GM21619 (cell line): ENCODE measurements at regions not wholly inside any gene's neighbourhood (a gene's known extent, or its start where the extent isn't known, plus 50 kb on each side); places are given as distances from the start of the nearest gene placed in this dataset.
"Not testable (repeated sequence)": the region's sequence is repeated elsewhere in the genome, so short reads cannot be mapped to it uniquely, and the experiment has no call there.

ENCODE experiments used
- ATAC-seq: cut with Tn5 transposase; IDR thresholded peaks from one replicate; pipeline ENCODE4 v1.9.1; 2021; ENCODE audit not compliant: unreplicated experiment

- ATAC-seq, result no peak
Observed at GRCh38 chr9:115849679-115850412, 303.7 kb upstream of the PAPPA start.

DNA sequence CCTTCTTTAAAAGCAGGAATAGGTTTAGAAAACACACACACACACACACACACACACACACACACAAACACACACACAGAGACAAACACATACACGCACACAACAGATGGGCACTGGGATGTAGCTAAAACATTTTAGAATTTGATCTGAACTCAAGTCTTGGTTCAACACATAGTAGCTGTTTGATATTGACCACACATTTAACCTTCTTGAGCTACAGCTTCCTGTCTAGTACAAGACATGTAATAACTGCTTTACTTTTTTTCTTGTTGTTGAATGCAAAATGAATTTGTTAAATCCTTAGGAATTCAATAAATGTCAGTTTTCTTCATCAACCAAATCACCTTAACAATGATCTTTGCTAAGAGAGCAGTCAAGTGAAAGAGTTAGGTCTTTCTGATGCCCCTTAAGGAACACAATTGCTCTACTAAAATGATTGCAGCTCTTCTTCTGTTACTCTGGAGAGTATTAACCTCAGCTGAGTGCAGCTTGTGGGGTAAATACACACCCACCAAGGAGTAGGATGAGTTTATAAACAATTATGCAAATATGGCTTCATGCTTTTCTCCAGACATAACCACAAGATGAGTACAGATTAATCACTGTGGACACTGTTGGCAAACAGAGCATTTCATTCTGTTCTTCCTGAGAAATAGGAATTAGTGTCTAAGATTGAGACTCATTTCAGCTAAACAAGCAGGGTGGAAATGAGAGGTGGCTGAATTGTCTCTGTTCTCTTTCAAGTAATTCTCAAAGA is 302.9 kb upstream of the PAPPA start:
- no peak for ATAC-seq

GRCh38 chr9:115855458-115856133 is 298.0 kb upstream of the PAPPA start:
- no peak for ATAC-seq

- not testable (repeated sequence) for ATAC-seq
Observed at GRCh38 chr9:115858421-115858820, 295.2 kb upstream of the PAPPA start.

DNA sequence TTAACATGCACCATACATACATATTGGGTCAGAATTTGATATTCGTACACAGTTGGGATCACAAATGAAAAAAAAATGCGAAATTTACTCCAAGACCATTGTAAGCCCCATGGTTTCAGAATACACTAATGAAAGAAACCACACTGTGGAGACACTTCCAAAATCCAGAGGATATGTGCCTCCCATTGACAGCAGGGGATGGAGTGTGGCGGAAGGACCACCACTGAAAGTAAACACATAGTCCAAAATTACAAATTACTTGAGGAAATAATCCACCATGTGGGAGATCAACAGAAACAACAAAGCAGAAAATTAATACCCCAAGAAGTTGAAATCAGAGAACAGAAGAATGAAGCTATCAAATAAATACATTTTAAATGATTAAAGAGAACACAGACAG is 291.6 kb upstream of the PAPPA start:
- no peak for ATAC-seq

- no peak for ATAC-seq
Observed at GRCh38 chr9:115864581-115864980, 289.0 kb upstream of the PAPPA start.

DNA sequence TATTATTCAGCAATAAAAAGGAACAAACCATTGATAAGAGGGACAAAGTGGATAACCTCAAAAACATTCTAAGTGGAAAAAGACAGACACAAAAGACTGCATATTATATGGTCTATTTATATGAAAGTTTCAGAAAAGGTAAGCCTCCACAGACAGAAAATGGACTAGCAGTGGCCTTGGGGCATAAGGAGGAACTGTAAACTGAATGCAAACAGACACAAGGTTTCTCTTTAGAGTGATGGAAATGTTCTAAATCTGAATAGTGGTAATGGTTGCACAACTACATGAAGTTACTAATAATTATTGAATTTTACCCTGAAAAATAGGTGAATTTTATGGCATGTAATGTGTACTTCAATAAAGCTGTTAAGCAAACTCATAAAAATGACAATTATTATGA is 286.3 kb upstream of the PAPPA start:
- no peak for ATAC-seq

GRCh38 chr9:115877852-115878438 is 275.6 kb upstream of the PAPPA start:
- ATAC-seq, result no peak

DNA sequence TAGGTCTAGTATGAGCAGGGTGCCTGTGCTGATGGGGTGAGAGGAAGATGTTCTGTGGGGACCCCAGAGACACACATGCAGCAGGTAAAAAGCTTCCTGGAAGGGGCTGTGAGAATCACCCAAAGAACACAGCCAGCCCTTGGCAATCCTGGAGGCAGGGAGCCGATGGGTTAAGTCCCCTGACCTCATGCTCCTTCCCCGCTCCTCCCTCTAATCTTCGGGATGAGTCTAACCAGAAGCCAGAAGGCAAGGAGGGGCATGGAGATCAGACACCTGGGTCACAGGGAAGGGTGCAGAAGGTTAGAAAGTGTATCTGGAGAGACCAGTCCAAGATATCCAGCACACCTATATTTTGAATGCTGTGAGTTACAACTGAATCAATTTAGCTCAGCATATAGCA is 274.1 kb upstream of the PAPPA start:
- no peak for ATAC-seq

DNA sequence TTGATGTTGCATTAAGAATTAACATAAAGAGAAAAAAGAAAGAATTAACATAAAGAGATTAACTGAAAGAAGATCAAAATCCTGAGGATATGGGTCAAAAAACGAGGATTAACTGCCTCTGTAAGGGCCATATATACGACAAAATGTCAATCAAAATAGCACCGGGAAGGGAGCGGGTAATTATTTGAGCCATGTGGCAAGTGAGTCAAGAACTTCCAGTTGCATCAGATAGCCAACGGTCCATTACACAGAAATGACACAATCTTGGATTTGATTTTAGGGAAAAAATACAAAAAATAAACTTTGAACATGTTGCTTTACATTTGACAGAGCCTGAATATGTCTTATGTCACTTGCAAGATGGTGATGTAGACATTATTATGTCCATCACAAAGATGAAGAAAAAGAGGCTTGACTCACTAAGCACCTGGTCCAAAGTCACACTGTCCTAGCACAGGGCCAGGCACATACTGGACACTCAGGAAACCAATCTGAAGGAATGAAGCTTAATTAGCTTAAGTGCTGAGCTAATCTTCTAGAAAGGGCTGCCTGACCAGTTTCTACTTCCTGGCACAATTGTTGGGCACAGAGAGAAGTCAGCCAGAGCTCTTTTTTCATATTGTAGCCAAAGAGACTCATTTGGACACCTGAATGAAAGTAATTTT is 273.2 kb upstream of the PAPPA start:
- ATAC-seq, result no peak

- ATAC-seq, result no peak
Observed at GRCh38 chr9:115882911-115883310, 270.7 kb upstream of the PAPPA start.

DNA sequence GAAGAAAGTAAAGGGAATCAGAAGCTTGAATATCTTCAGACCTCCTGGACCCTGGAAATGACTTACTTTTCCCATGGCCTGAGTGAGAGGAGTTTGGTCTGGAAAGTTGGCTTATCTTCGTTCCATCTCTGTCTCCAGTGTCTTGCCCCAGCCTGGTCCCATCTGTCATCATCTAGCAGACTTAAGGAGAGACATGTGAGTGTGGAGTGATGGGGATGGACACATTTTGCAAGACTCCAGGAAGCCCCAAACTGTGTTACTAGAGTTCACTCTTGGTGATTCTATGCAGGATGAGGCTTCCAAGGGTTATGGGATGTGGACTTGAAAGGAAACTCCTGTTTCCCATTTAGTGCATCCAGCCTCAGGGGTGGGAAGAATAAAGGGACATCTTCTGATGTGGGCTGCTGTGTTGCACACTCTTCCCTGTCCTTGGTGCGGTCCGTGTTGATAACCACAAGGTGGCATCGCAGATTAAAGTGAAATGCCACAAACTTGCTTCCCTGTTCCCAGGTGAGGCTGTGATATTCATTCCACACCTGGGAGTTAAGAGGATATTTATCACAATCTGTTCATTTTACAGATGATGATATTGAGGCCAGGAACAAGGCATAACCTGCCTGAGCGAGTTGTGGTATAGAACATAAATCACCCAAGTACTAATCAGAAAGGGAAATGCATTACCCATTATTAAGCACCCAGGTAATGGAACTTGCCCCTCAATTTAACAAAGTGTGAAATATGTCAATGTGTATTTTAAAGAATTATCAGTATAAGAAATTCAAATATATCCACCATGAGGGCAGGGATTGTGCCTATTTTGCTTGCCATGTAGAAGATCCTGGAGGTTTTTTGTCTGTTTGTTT is 269.9 kb upstream of the PAPPA start:
- ATAC-seq, result no peak

DNA sequence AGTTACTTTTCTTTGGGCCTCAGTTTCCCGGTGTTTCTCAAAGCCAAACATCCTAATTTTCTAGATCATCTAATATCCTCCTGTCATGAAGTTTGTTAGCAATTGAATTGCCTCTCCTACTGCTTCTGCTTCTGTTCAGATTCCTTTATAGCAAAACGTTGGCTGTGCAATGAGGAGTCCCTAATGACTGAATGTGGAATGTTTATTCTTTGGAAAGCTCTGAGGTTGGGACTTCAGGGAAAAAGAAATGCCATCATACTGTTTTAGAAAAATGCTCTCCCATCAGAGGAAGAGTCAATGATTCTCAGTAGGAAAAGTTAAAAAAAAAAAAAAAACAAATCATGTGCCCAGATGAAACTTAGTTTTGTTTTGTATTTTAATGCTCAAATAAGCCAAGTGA is 268.7 kb upstream of the PAPPA start:
- ATAC-seq, result no peak

DNA sequence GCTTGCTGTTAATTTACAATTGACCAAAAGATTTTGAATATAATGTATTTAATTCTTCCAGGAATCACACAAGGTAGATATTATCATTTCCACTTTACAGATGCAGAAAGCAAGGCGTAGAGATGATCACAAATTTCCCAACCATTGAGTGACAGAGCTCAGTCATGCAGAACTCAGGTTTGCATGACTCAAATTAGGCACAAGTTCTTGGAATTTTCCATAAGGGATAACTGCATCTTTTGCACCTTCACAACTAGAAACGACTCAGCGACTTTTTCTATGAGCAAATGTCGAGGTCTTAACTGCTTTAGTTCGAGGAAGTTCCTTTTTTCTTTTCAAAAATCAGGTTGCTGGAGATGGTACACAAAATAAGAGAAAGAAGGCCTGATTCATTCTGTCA is 265.5 kb upstream of the PAPPA start:
- ATAC-seq, result no peak

DNA sequence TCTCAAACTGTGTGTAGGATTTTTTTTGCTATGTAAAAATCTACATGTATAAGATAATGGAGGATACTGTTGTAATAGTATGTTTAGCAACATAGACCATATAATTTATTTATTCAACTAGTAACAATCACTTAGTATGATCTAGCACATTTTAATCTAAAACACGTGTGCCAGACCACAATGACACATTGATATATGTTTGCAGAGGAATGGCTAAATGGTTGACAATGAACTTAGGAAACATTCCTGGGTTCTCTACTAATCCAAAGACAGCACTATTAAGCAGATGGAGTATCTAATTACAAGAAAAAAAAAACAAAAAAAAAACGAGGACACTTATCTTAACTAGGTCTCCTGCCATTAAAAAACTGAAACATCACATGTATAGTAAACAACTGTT is 261.7 kb upstream of the PAPPA start:
- ATAC-seq, result no peak

DNA sequence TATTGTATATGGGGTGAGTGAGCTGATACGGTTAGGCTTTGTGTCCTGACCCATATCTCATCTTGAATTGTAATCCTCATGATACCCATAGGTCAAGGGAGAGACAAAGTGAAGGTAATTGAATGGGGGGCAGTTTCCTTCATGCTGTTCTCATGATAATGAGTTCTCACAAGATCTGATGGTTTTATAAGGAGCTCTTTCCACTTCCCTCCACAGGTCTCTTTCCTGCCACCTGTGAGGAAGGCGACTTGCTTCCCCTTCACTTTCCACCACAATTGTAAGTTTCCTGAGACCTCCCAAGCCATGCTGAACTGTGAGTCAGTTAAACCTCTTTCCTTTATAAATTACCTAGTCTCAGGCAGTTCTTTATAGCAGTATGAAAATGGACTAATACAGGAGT is 255.1 kb upstream of the PAPPA start:
- not testable (repeated sequence) for ATAC-seq

- ATAC-seq, result no peak
Observed at GRCh38 chr9:115900698-115901097, 252.9 kb upstream of the PAPPA start.

DNA sequence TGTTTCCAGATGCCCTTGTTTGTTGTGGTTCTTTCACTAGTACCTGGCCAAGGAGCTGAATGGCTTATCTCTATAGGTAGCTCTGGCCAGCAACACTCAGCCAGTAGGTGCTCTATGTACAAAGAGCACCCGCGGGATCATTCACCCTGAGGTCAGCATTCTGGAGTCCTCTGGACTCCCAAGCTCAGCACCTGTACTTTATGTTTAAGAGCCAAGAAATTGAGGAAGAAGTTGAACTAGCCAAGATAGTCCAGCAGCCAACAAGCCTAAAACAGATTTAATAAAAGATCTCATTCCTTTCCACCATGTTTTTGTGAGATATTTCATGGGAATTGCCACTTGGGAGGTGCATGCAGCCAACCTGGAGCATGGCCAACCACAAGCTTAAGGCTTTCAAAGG is 242.6 kb upstream of the PAPPA start:
- no peak for ATAC-seq

DNA sequence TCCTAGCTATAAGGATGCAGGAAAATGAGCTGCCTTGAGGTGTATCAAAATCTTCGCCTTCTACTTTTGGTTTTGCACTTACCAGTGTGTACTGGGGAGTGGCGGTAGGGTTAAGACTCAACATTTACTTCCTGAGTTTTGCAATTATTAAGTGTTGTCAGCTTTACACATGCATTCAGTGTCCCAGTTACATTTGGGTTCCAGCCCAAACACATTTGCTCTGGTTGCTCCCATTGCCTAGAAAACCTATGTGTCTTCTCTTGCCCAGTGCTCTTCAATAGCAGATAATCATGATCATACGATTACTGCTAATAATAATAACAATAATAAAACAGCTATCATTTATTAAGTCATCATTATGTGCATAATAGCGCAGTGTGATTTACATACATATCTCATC is 241.5 kb upstream of the PAPPA start:
- no peak for ATAC-seq

DNA sequence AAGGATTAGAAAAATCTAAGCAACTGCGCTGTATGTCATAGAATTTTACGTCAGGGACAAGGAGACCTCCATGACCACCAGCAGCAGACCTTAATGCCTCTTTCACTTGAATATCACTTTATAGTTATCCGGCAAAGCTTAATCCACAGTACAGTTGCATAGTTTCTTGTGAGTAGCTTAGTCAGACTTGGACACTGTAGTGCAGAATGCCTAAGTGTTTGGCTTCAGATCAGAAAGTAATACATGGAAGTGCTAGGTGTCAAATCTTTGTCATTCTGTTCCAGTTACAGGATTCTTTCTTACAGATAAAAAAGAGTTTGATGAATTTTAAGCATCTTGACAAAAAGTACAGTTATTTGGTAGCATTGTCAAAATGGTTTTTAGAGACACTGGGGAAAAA is 239.9 kb upstream of the PAPPA start:
- no peak for ATAC-seq
